GM21423 (cell line): ENCODE measurements at regions not wholly inside any gene's neighbourhood (a gene's known extent, or its start where the extent isn't known, plus 50 kb on each side); places are given as distances from the start of the nearest gene placed in this dataset.

Experiments
- ATAC-seq: cut with Tn5 transposase; IDR thresholded peaks from one replicate; pipeline ENCODE4 v1.9.1; 2021; ENCODE audit warnings: mild to moderate bottlenecking, moderate library complexity; ENCODE audit not compliant: unreplicated experiment

DNA sequence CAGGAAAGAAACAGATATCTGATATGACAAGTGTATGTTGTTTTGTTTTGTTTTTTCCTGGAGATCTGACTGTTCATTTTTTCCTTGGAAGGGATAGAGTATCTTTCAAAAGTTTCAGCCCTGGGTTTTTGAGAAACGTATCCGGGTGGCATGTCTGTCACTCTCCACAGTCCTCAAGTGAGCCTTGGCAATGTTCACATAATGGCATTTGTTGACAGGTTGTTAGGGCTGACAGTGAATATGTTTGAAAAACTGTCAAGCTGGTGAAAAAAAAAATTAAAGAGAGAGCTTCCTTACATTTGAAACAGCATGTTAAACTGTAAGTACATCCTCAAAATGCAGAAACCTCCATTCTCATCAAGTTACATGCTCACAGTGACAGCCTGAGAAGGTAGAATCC lies 113.0 kb upstream of the DYNLRB2 start:
- ATAC-seq: no peak

- no peak for ATAC-seq
Measured at GRCh38 chr16:80418517-80419355, 122.1 kb upstream of the DYNLRB2 start.

DNA sequence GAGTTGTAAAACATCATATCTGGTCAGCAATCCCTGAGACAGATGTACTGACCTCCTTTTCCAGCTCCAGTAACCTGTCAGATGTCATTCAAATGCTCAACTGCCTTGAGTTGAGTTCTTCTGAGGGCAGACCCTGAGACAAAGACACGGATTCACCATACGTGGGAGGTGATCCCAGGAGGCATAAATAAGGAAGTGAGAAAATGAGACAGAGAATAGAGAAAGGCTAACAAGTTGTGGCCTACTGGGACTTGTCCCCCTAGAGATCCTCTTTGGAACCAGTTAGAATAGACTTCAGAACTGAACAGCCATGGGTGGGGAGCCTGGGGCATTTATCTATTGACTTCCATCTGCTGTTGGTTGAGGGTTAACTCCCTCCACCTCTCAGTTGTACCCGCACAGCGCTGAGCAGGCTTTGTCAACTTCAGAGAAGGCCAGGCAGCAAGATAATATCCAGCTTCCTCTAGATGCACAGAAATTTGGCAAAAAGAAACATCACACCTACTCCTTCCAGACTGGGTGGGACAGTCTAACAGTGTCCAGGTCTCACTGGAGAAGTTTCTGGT lies 123.0 kb upstream of the DYNLRB2 start:
- no peak for ATAC-seq

DNA sequence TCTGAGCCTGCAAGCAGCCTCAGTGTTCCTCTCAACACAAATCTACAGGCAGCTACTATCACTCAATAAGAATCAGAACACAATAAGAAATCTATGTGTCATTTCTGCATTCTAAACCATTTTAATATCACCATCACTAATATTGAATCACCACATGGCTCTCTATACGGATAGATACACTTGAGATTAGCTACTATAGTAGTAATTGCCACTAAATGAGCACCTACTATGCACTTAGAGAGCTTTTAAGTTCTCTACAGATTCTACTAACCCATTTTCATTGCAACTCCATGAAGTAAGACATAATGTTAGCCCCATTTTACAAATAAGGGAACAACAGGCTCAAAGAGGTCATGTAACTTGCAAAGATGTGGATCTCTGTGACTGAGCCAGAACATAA lies 132.8 kb upstream of the DYNLRB2 start:
- no peak for ATAC-seq

DNA sequence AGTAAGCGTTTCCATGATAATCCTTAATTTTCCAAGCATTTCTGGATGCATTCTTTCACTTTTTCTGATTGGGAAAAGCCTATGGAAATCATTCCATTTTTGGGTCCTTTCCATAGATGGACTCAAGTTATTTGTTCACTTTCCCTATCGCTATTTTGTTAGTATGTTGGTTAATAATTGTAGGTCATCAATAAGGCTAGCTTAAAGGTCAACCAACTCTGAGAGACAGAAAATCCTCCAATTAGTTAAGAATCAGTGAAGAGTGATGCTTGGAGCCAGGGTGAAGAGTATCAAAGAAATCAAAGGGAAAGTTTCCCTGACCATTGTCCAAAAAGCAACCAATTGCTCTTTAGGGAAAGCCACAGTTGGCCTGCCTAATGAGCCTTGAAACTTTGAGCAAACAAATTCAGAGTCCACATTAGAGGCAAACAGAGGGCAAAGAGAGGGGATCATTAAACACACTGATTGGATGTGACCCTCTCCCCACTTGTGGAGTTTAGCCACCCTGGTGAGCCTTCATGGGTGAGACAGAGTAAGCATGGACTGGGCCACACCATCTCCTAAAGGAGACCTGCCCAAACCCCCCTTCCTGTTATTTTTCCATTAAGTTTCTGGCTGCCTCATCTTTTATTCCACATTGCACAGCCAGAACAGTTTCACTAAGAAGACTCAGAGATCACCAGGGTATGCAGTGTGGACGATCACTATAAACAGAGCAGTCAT lies 133.4 kb upstream of the DYNLRB2 start:
- ATAC-seq: no peak

GRCh38 chr16:80404847-80405246 lies 135.9 kb upstream of the DYNLRB2 start:
- ATAC-seq: no peak

- no peak for ATAC-seq
Measured at GRCh38 chr16:80403894-80404293, 136.9 kb upstream of the DYNLRB2 start.

DNA sequence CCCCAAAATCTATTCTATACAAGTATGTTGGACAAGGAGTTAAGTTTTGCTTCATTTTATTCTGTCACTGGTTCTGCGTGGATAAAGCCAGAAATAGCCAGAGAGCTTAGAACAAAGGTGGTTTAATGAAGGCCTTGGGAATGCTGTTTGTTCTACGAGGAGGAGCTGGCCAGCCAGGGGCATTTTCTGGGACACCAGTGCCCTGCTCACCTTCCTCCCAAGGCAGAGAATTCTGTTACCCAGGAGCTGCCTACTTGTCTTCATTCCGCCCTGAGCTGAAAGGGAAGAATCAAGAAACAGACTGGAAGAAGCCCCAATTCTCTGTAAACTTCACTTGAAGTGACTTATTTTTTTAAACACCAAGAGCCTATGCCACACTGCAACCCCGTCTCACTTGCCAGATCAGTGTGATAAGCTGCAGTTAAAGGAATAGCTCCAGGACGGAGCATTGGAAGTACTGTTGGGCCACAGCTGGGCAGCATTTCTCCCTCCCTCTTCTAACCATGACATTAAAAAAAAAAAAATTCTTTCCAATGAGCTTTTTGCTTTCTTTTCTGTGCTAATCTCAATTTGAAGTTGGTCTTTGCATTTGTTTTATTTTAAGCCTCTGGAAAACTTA lies 149.8 kb upstream of the DYNLRB2 start:
- no peak for ATAC-seq

DNA sequence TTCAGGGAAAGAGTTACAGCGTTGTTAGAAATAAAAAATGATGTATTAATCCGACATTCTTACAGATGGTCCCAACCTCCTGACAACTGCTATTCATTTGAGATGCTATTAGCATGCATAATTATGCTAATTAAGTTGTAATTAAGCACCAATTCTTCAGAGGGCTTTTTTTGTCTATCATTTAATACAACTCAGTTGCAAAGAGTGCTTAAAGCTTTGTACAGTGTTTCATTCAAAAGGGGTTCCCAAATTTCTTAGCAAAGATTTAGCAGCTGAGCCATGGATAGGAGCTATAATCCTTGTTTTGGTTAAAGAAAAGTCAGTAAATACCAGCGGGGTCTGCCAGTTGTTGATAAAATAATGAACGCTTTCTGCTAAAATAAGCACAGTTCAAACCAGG lies 150.7 kb upstream of the DYNLRB2 start:
- no peak for ATAC-seq

GRCh38 chr16:80389338-80389737 lies 151.5 kb upstream of the DYNLRB2 start:
- no peak for ATAC-seq

DNA sequence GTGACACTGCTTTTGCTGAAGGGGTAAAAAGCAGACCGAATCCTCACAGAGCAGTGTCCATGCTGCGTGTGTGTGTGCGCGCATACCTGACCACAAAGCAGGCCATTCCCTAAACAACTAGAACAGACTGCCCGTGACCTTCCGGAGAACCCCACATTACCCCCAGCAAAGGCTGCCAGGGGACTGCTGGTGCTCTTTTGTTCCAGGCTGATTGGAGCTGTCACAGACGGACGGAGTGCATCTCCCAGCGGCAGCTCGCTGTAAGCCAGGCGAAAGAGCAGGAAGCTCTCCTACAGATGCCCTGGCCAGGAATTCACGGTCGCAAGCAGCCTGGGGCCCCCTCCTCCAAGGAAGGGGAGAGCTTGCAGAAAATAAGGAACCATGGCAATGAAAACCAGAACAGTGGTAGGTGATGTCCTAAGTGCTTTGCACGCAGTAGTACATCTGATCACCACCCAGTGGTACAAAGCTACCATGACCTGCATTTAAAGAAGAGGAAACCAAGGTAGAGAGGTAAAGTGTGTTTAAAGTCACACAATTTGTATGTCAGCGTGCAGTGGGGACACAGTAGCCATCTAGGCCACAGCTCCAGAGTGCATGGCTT lies 153.4 kb upstream of the DYNLRB2 start:
- no peak for ATAC-seq

DNA sequence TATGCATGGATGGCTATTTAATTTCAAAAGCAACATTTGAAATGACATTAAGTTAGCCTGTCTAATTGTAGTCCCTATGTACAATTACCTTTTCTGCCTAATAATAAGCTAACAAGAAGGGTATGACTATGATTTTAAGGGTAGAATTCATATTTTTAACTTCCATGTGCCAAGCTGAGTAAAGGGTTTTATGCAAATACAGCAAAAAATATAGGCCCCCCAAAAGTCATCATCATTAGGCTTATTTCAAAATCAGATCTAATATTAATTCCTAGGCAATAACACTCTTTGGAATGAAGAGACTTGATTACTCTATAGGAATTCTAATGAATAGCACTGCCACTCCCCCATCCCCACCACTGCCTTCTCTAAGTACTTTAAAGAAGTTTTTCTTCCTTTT lies 155.9 kb upstream of the DYNLRB2 start:
- no peak for ATAC-seq

DNA sequence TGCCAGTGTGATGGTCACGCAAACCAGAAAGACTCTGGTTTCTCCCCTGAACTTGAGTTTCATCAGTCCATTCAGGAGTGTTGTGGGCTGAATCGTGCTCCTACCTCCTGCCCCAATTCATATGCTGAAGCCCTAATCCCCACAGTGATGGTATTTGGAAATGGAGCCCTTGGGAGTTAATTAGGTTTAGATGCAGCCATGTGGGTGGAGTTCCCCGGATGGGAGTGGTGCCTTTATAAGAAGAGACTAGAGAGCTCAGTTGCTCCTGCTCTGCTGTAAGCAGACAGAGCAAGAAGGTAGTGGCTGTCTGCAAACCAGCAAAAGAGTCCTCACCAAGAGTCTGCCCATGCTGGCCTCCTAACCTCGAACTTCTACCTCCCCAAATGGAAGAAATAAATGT lies 160.3 kb upstream of the DYNLRB2 start:
- ATAC-seq: no peak

DNA sequence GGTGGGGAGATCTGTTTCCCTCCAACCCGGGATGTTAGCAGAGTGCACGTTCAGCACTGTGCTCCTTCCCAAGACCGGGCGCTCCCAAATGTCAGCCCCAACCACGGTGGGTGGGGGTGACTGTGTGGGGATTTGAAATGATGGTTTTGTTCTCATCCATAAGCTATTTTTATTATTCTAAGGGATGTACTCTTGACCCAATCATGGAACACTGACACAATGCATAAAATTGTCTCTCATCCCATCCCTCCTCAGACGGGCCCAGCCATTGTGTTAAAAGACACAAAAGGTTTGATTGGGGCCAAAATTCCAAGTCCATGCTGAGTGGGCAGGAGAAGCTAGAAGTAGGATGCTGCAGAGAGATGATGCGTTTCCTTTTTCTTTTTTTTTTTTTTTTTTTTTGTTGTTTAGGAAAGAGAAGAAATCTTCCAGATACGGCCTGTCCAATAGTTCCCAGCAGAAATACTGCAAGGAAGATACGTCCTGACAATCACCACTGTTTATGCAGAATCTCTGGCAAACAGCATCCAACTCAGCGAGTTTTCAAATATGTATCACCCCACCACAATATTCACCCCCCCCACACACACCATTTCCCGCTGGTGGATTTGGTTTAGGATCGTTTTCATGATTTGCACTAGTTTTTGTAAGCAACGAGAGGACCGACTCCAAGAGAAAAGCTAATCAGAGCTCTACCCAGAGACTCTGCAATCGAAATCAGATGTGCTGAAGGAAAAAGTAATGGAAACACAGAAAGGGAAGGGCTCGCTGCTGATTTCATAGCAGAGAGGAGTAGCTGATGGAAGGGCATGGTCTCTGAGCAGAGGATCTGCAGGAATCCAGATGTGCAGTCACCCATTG lies 163.5 kb upstream of the DYNLRB2 start:
- no peak for ATAC-seq

GRCh38 chr16:80375973-80376372 lies 164.8 kb upstream of the DYNLRB2 start:
- ATAC-seq: no peak

- no peak for ATAC-seq
Measured at GRCh38 chr16:80375513-80375912, 165.3 kb upstream of the DYNLRB2 start.

- no peak for ATAC-seq
Measured at GRCh38 chr16:80372341-80372740, 168.5 kb upstream of the DYNLRB2 start.

GRCh38 chr16:80369138-80369958 lies 171.4 kb upstream of the DYNLRB2 start:
- no peak for ATAC-seq

GRCh38 chr16:80367037-80367658 lies 173.6 kb upstream of the DYNLRB2 start:
- ATAC-seq: no peak
